GM12878 (cell line): ENCODE measurements at regions not wholly inside any gene's neighbourhood (a gene's known extent, or its start where the extent isn't known, plus 50 kb on each side); places are given as distances from the start of the nearest gene placed in this dataset.

Source experiments
- ATAC-seq: fragments of 200-7000 bp; cut with Tn5 transposase; 3 replicates; pipeline ENCODE4 v1.9.1; 2020; ENCODE audit warnings: mild to moderate bottlenecking, moderate library complexity
- BruUV-seq: library from RNA; stranded (reverse); fragments of 400-500 nt; replicated peaks from 2 replicates; lab custom pipeline; 2021; lab: Mats Ljungman, UMichigan
- CTCF ChIA-PET: fragments of 300-600 bp; sonication (Branson Sonifier 250); formaldehyde crosslinking; extraction: SDS; loops from one replicate; lab custom pipeline; 2021; ENCODE audit warnings: inconsistent platforms; lab: Yijun Ruan, JAX
- POLR2A ChIA-PET: fragments of 350-600 bp; formaldehyde crosslinking; extraction: SDS; loops from one replicate; lab custom pipeline; 2021; ENCODE audit warnings: inconsistent platforms; lab: Charles Lee
- RAD21 ChIA-PET: fragments of 300-600 bp; sonication (Branson Sonifier 250); formaldehyde crosslinking; loops from one replicate; lab custom pipeline; 2023; ENCODE audit warnings: antibody characterized with exemption; ENCODE audit not compliant: unreplicated experiment; lab: Charles Lee
- SMC1A ChIA-PET: fragments of 300-600 bp; sonication (Branson Sonifier 250); formaldehyde crosslinking; loops from one replicate; lab custom pipeline; 2023; ENCODE audit not compliant: unreplicated experiment, uncharacterized antibody; lab: Charles Lee
- DNase-seq: peaks from one replicate; pipeline ENCODE4 v3.0.0-alpha.2; 2011; ENCODE audit warnings: low read depth, low spot score
- FAIRE-seq: peaks from 3 replicates; lab custom pipeline; 2011; peaks lifted over from hg19 to GRCh38; lab: Jason Lieb, UNC
- H2AFZ ChIP-seq: 2 replicates; pipeline ENCODE4 v1.6.0; 2011; ENCODE audit warnings: low read depth, low read length, control low read depth; ENCODE audit not compliant: control insufficient read depth
- H3K27ac ChIP-seq: 2 replicates; pipeline ENCODE4 v1.5.1; 2011; ENCODE audit warnings: control low read depth; ENCODE audit not compliant: control insufficient read depth, insufficient read depth
- H3K27me3 ChIP-seq, 2 experiments: replicated peaks in 1 of 2; 2 replicates each; pipeline versions ENCODE4 v1.6.0 to v1.6.1; 2011; ENCODE audit warnings: low read length in 1 of 2; ENCODE audit not compliant: control insufficient read depth in 2 of 2, insufficient read depth in 2 of 2
- H3K36me3 ChIP-seq, 2 experiments: 2 replicates each; pipeline ENCODE4 v1.5.1; 2011; ENCODE audit warnings: low read length in 1 of 2; ENCODE audit not compliant: control insufficient read depth in 2 of 2, insufficient read depth in 2 of 2
- H3K4me1 ChIP-seq: 2 replicates; pipeline ENCODE4 v1.6.1; 2011; ENCODE audit warnings: mild to moderate bottlenecking, low read length, moderate library complexity, mixed read lengths; ENCODE audit not compliant: control insufficient read depth, insufficient read depth
- H3K4me2 ChIP-seq: 2 replicates; pipeline ENCODE4 v1.6.0; 2011; ENCODE audit warnings: control low read depth; ENCODE audit not compliant: control insufficient read depth, insufficient read depth
- H3K4me3 ChIP-seq: fragments of 200-600 bp; sonication (generic); 2 replicates; pipeline ENCODE4 v1.5.1; 2016
- H3K79me2 ChIP-seq: 2 replicates; pipeline ENCODE4 v1.6.0; 2011; ENCODE audit warnings: low read length; ENCODE audit not compliant: control insufficient read depth, insufficient read depth
- H3K9ac ChIP-seq: 2 replicates; pipeline ENCODE4 v1.8.0; 2011; ENCODE audit warnings: low read length, control low read depth, mixed read lengths; ENCODE audit not compliant: control insufficient read depth, insufficient read depth
- H3K9me3 ChIP-seq: replicated peaks from 3 replicates; pipeline ENCODE4 v1.5.1; 2011; ENCODE audit warnings: mild to moderate bottlenecking, low read length; ENCODE audit not compliant: control insufficient read depth, insufficient read depth
- H4K20me1 ChIP-seq: 2 replicates; pipeline ENCODE4 v1.6.0; 2011; ENCODE audit not compliant: control insufficient read depth, insufficient read depth
- ATF7 ChIP-seq: fragments of 450-650 bp; IDR thresholded peaks from 2 replicates; pipeline ENCODE4 v1.6.1; 2016; ENCODE audit warnings: low read depth, mild to moderate bottlenecking
- BCL11A ChIP-seq: IDR thresholded peaks from 2 replicates; pipeline ENCODE4 v1.6.1; 2011; ENCODE audit warnings: low read depth, low read length
- SRF ChIP-seq, 2 experiments: IDR thresholded peaks; 2 replicates each; pipeline ENCODE4 v1.6.1; 2011; ENCODE audit warnings: low read depth in 2 of 2, low read length in 2 of 2, mild to moderate bottlenecking in 1 of 2, moderate library complexity in 1 of 2
- WGBS: methylation state at CpG from one replicate; pipeline ENCODE4 v1.1.6; 2016; ENCODE audit warnings: low lambda C conversion rate; ENCODE audit not compliant: insufficient replicate concordance, insufficient coverage; ENCODE audit errors: missing lambda C conversion rate; 5-methylcytosine and 5-hydroxymethylcytosine counted together
- in situ Hi-C: fragments of 300-500 bp; cut with MboI; formaldehyde crosslinking; loops from 9 replicates; pipeline ENCODE4 v1.14.3; 2018; ENCODE audit warnings: mixed read lengths
- intact Hi-C: fragments of 100-400 bp; cut with micrococcal nuclease; formaldehyde crosslinking; loops from one replicate; pipeline ENCODE4 v1.14.2; 2022; ENCODE audit not compliant: unreplicated experiment
- TF ChIP-seq, protein P1 (sequence below): fragments of 450-650 bp; IDR thresholded peaks from 2 replicates; pipeline ENCODE4 v1.6.1; 2016; ENCODE audit warnings: mild to moderate bottlenecking
- TF ChIP-seq, protein P2 (sequence below): fragments of 150-350 bp; IDR thresholded peaks from 2 replicates; pipeline ENCODE4 v1.6.1; 2014; ENCODE audit warnings: mild to moderate bottlenecking, low read depth, low read length
- TF ChIP-seq, protein P3 (sequence below): fragments of 450-650 bp; IDR thresholded peaks from 2 replicates; pipeline ENCODE4 v1.6.1; 2017; ENCODE audit warnings: low read depth, mild to moderate bottlenecking, moderate library complexity
- TF ChIP-seq, protein P4 (sequence below): IDR thresholded peaks from 2 replicates; pipeline ENCODE4 v1.6.1; 2012; ENCODE audit warnings: low read depth, low read length, improper control_type of control experiment

DNA sequence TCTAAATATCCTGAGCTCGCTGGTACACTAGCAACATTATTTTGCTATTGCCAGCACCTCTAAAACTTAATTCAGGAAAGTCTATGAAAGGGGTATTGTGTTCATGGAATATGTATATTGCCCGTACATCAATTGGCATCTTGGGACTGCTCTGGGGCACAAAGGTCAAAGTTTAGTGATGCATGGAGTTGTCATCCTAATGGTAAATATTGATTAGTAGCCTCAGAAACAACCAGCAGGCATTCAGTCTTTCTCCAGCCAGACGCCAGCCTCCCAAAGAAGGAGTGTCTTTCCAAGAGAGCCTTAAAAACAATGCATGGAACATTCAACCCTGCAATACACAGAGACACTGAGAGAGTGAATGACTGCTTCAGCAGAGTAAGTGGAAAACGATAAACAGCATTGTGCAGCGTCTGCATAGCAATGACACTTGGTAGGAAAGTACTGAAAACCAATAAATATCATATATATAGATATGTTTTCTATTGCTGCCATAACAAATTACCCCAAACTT lies 377.3 kb downstream of the SHQ1 start:
- in situ Hi-C loops (no loop called here), intact Hi-C loops (no loop called here)
- H3K4me3 ChIP-seq = no peak overlapping the region
- no peaks in the 10 kb centered on the region for H3K79me2 ChIP-seq
- no peaks in the 10 kb centered on the region for H3K9me3 ChIP-seq
- RAD21 ChIA-PET = no interaction called here
- 79% methylated on average over 5 of the region's 5 CpGs for WGBS
- no peak overlapping the region for H3K27ac ChIP-seq
- H3K36me3 ChIP-seq = no peaks in the 10 kb centered on the region
- no peak overlapping the region for H3K4me2 ChIP-seq
- H3K4me1 ChIP-seq = peaks cover 23% of the 10 kb centered on the region
- 0 out of 4 replicates have a peak, but pooled peaks cover 0 to 2% of the 10 kb centered on the region in 2 experiments for H3K27me3 ChIP-seq
- CTCF ChIA-PET = interaction anchor here (0.5 to 0.6 kb wide), 2 partner anchors 64 to 585 kb away, joined by 3 read pairs; no protein-coding TSS in a partner anchor
- DNase-seq = no peak
- no peak overlapping the region for H2AFZ ChIP-seq
- TF ChIP-seq BCL11A (no peak), ATF7 (no peak), SRF (IDR thresholded peaks at IDR 0.05; ENCODE audit: low read depth in 2 of 2, low read length in 2 of 2) (no peak)
- TF ChIP-seq, protein P1, sequence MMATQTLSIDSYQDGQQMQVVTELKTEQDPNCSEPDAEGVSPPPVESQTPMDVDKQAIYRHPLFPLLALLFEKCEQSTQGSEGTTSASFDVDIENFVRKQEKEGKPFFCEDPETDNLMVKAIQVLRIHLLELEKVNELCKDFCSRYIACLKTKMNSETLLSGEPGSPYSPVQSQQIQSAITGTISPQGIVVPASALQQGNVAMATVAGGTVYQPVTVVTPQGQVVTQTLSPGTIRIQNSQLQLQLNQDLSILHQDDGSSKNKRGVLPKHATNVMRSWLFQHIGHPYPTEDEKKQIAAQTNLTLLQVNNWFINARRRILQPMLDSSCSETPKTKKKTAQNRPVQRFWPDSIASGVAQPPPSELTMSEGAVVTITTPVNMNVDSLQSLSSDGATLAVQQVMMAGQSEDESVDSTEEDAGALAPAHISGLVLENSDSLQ = no peak
- TF ChIP-seq, protein P2, sequence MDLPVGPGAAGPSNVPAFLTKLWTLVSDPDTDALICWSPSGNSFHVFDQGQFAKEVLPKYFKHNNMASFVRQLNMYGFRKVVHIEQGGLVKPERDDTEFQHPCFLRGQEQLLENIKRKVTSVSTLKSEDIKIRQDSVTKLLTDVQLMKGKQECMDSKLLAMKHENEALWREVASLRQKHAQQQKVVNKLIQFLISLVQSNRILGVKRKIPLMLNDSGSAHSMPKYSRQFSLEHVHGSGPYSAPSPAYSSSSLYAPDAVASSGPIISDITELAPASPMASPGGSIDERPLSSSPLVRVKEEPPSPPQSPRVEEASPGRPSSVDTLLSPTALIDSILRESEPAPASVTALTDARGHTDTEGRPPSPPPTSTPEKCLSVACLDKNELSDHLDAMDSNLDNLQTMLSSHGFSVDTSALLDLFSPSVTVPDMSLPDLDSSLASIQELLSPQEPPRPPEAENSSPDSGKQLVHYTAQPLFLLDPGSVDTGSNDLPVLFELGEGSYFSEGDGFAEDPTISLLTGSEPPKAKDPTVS = no peak
- TF ChIP-seq, protein P3, sequence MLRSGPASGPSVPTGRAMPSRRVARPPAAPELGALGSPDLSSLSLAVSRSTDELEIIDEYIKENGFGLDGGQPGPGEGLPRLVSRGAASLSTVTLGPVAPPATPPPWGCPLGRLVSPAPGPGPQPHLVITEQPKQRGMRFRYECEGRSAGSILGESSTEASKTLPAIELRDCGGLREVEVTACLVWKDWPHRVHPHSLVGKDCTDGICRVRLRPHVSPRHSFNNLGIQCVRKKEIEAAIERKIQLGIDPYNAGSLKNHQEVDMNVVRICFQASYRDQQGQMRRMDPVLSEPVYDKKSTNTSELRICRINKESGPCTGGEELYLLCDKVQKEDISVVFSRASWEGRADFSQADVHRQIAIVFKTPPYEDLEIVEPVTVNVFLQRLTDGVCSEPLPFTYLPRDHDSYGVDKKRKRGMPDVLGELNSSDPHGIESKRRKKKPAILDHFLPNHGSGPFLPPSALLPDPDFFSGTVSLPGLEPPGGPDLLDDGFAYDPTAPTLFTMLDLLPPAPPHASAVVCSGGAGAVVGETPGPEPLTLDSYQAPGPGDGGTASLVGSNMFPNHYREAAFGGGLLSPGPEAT = no peak
- TF ChIP-seq, protein P4, sequence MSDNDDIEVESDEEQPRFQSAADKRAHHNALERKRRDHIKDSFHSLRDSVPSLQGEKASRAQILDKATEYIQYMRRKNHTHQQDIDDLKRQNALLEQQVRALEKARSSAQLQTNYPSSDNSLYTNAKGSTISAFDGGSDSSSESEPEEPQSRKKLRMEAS = no peak
- TF ChIP-seq, all 136 proteins: peak for 0
- BruUV-seq = no TSS peak
- Histone ChIP-seq H3K9ac (no peak overlapping the region), H4K20me1 (no peaks in the 10 kb centered on the region)
- ChIA-PET POLR2A (interaction anchor here (0.6 to 1.5 kb wide), 3 partner anchors 19 to 571 kb away, joined by 3 to 6 read pairs (median 3); no protein-coding TSS in a partner anchor), SMC1A (interaction anchor here (0.9 to 2.3 kb wide), 2 partner anchors 12 to 45 kb away, joined by 4 to 9 read pairs; no protein-coding TSS in a partner anchor)
- FAIRE-seq (no peak), ATAC-seq (no peak)
